ENCODE measurements at regions not wholly inside any gene's neighbourhood (a gene's known extent, or its start where the extent isn't known, plus 50 kb on each side); places are given as distances from the start of the nearest gene placed in this dataset.

DNA sequence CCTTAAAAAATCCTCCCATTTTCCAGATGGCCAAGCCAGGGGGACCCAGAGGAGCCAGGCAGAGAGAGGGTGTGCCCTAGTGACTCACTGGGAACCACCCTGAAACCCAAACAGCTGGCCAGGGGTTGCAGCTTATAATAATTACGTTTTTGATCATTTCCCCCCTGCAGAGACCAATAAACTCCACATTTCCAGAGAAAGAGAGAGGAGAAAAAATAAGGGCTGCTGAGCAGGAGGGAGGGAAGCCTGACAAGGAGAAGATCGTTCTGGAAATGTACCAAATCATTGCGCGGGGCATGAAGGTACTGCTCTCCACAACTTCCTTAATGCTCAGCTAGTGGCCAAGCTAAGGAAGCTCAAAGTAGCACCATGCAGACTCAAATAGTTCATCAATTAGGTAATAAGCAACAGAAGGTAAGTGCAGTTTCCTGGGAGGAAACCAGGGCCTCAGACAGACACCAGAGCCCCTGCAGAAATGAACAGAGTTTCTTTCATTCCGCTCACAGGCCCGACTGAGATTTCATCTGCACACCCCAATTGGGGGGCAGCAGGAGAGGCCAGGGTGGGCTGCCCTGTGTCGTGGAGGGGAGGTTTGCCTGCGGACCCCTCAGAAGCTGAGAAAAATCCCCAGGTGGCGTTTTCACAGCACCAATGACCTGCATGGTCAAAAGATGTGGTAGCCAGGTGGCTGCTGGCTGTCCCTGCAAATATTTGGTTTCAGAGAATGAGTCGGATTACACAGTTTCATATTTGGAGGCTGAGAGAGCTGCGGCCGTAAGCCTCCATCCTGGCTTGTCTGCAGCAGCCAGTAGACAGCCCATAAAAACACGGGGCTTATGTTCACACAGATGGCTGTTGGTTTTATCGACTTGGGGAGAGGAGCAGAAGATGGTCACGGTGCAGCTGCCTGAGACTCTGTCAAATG, 153.2 kb upstream of the LYZL2 start:
- Histone ChIP-seq H3K79me2 (replicated peaks; ENCODE audit: insufficient read depth, low read length) (no peaks in the 10 kb centered on the region), H3K4me2 (ENCODE audit: low read length) (no peak overlapping the region), H3K9ac (ENCODE audit: low read length) (no peak overlapping the region), H3K27ac (ENCODE audit: low read length) (no peak overlapping the region), H3K4me3 (ENCODE audit: low read length) (no peak overlapping the region), H3K9me3 (ENCODE audit: low read length) (no peaks in the 10 kb centered on the region), H4K20me1 (ENCODE audit: insufficient read depth) (no peaks in the 10 kb centered on the region), H3K36me3 (ENCODE audit: insufficient read depth, low read length) (no peaks in the 10 kb centered on the region), H2AFZ (ENCODE audit: low read depth, low read length) (no peak overlapping the region), H3F3A (ENCODE audit: insufficient read depth, low read length, poor library complexity, severe bottlenecking) (no peaks in the 10 kb centered on the region), H3K27me3 (ENCODE audit: insufficient read depth, low read depth, low read length) (no peaks in the 10 kb centered on the region), H3K9me2 (ENCODE audit: insufficient read depth, low read length) (no peaks in the 10 kb centered on the region)
- TF ChIP-seq, protein P1, sequence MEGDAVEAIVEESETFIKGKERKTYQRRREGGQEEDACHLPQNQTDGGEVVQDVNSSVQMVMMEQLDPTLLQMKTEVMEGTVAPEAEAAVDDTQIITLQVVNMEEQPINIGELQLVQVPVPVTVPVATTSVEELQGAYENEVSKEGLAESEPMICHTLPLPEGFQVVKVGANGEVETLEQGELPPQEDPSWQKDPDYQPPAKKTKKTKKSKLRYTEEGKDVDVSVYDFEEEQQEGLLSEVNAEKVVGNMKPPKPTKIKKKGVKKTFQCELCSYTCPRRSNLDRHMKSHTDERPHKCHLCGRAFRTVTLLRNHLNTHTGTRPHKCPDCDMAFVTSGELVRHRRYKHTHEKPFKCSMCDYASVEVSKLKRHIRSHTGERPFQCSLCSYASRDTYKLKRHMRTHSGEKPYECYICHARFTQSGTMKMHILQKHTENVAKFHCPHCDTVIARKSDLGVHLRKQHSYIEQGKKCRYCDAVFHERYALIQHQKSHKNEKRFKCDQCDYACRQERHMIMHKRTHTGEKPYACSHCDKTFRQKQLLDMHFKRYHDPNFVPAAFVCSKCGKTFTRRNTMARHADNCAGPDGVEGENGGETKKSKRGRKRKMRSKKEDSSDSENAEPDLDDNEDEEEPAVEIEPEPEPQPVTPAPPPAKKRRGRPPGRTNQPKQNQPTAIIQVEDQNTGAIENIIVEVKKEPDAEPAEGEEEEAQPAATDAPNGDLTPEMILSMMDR (IDR thresholded peaks at IDR 0.05; ENCODE audit: poor library complexity, severe bottlenecking), result no peak

DNA sequence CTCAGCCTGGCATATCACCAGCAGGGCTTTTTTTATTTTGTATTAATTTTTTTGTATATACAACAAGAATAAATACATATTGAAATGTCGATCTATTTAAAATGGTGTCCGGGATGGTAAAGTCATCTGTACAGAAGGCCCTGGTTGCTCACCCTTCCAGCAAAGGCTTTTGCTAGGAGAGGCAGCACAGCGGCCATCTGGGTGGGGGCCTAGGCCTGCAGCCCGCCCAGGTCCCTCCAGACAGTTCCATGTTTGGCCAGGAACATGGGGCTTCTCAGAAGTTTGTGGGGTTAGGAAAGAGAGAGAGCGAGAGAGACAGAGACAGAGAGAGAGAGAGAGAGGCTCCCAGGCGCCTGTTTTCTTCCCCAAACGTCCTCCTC, 152.6 kb upstream of the LYZL2 start:
- TF ChIP-seq EZH2 (IDR thresholded peaks at IDR 0.05; ENCODE audit: borderline replicate concordance, insufficient read depth, low read length, poor library complexity, severe bottlenecking) (no peak), SMC3 (conservative IDR thresholded peaks at IDR 0.05; ENCODE audit: poor library complexity) (no peak), RAD21 (conservative IDR thresholded peaks at IDR 0.05) (no peak), EP300 (conservative IDR thresholded peaks at IDR 0.05; ENCODE audit: poor library complexity, severe bottlenecking) (no peak), MXI1 (conservative IDR thresholded peaks at IDR 0.05; ENCODE audit: poor library complexity, severe bottlenecking) (no peak), TAF1 (IDR thresholded peaks at IDR 0.05; ENCODE audit: low read depth) (no peak), POLR2AphosphoS5 (IDR thresholded peaks at IDR 0.05) (no peak)
- TF ChIP-seq, protein P2, sequence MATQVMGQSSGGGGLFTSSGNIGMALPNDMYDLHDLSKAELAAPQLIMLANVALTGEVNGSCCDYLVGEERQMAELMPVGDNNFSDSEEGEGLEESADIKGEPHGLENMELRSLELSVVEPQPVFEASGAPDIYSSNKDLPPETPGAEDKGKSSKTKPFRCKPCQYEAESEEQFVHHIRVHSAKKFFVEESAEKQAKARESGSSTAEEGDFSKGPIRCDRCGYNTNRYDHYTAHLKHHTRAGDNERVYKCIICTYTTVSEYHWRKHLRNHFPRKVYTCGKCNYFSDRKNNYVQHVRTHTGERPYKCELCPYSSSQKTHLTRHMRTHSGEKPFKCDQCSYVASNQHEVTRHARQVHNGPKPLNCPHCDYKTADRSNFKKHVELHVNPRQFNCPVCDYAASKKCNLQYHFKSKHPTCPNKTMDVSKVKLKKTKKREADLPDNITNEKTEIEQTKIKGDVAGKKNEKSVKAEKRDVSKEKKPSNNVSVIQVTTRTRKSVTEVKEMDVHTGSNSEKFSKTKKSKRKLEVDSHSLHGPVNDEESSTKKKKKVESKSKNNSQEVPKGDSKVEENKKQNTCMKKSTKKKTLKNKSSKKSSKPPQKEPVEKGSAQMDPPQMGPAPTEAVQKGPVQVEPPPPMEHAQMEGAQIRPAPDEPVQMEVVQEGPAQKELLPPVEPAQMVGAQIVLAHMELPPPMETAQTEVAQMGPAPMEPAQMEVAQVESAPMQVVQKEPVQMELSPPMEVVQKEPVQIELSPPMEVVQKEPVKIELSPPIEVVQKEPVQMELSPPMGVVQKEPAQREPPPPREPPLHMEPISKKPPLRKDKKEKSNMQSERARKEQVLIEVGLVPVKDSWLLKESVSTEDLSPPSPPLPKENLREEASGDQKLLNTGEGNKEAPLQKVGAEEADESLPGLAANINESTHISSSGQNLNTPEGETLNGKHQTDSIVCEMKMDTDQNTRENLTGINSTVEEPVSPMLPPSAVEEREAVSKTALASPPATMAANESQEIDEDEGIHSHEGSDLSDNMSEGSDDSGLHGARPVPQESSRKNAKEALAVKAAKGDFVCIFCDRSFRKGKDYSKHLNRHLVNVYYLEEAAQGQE (IDR thresholded peaks at IDR 0.05; ENCODE audit: borderline replicate concordance), result no peak
- TF ChIP-seq, protein P1 (IDR thresholded peaks at IDR 0.05; ENCODE audit: poor library complexity, severe bottlenecking), result no peak
- Histone ChIP-seq H4K20me1 (ENCODE audit: insufficient read depth) (no peaks in the 10 kb centered on the region), H3K9ac (ENCODE audit: low read length) (no peak overlapping the region), H3K36me3 (ENCODE audit: insufficient read depth, low read length) (no peaks in the 10 kb centered on the region), H3K27me3 (ENCODE audit: insufficient read depth, low read depth, low read length) (no peaks in the 10 kb centered on the region), H3K4me2 (ENCODE audit: low read length) (no peak overlapping the region), H3K27ac (ENCODE audit: low read length) (no peak overlapping the region), H2AFZ (ENCODE audit: low read depth, low read length) (no peak overlapping the region), H3K9me2 (ENCODE audit: insufficient read depth, low read length) (no peaks in the 10 kb centered on the region), H3K4me3 (ENCODE audit: low read length) (no peak overlapping the region), H3F3A (ENCODE audit: insufficient read depth, low read length, poor library complexity, severe bottlenecking) (no peaks in the 10 kb centered on the region), H3K9me3 (ENCODE audit: low read length) (no peaks in the 10 kb centered on the region), H3K79me2 (replicated peaks; ENCODE audit: insufficient read depth, low read length) (no peaks in the 10 kb centered on the region)
